ENCODE measurements at regions not wholly inside any gene's neighbourhood (a gene's known extent, or its start where the extent isn't known, plus 50 kb on each side); places are given as distances from the start of the nearest gene placed in this dataset.
A peak's percentile ranks its signal among the peaks of the same experiment; 100 is the strongest.
"Not testable (repeated sequence)": the region's sequence is repeated elsewhere in the genome, so short reads cannot be mapped to it uniquely, and the experiment has no call there.

DNA sequence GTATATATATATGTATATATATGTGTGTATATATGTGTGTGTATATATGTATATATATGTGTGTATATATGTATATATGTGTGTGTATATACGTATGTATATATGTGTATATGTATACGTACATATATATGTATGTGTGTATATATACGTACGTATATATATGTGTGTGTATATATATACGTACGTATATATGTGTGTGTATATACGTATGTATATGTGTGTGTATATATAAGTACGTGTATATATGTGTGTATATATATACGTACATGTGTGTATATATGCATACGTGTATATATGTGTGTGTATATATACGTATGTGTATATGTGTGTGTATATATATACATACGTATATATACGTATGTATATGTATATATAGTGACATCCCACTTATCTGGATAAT is 154.4 kb downstream of the CDRT15L2 start:
- H3K4me3 ChIP-seq, result no peak overlapping the region
- H3K9me3 ChIP-seq, result no peaks in the 10 kb centered on the region
- 92 to 95% methylated on average over 13 of the region's 13 CpGs for WGBS, 2 donors
- H3K27me3 ChIP-seq, result no peaks in the 10 kb centered on the region
- TF ChIP-seq EP300 (IDR thresholded peaks at IDR 0.05) (no peak), POLR2A (IDR thresholded peaks at IDR 0.05) (no peak), POLR2AphosphoS5 (IDR thresholded peaks at IDR 0.05) (no peak)
- TF ChIP-seq, protein P1, sequence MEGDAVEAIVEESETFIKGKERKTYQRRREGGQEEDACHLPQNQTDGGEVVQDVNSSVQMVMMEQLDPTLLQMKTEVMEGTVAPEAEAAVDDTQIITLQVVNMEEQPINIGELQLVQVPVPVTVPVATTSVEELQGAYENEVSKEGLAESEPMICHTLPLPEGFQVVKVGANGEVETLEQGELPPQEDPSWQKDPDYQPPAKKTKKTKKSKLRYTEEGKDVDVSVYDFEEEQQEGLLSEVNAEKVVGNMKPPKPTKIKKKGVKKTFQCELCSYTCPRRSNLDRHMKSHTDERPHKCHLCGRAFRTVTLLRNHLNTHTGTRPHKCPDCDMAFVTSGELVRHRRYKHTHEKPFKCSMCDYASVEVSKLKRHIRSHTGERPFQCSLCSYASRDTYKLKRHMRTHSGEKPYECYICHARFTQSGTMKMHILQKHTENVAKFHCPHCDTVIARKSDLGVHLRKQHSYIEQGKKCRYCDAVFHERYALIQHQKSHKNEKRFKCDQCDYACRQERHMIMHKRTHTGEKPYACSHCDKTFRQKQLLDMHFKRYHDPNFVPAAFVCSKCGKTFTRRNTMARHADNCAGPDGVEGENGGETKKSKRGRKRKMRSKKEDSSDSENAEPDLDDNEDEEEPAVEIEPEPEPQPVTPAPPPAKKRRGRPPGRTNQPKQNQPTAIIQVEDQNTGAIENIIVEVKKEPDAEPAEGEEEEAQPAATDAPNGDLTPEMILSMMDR (IDR thresholded peaks at IDR 0.05), result no peak
- no peaks in the 10 kb centered on the region for H3K36me3 ChIP-seq
- DNase-seq (no peak), ATAC-seq (ENCODE audit: low FRiP score in 2 of 2) (no peak)
- H3K27ac ChIP-seq, result no peak overlapping the region
- no peaks in the 10 kb centered on the region for H3K4me1 ChIP-seq

DNA sequence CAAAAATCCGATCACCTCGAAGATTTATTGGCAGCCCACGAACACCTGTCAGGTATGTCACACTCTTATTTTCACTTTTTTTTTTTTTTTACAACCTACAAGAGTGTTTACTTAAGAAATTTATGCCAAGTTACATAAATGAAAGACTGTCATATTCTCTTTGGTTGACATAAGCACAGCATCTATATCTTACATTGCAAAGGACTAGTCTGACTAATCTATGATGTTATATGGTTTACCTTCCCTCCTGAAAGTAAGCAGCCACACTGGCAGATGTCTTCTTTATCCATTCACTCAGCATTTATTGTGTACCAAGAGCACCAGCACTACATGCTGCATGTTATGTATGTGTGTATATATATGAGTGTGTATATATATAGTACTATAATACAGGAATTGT is 156.3 kb downstream of the CDRT15L2 start:
- ATAC-seq (ENCODE audit: low FRiP score in 2 of 2), result no peak
- no peaks in the 10 kb centered on the region for H3K36me3 ChIP-seq
- H3K27me3 ChIP-seq, result no peaks in the 10 kb centered on the region
- H3K4me1 ChIP-seq, result no peaks in the 10 kb centered on the region
- TF ChIP-seq EP300 (IDR thresholded peaks at IDR 0.05) (no peak), POLR2A (IDR thresholded peaks at IDR 0.05) (no peak), POLR2AphosphoS5 (IDR thresholded peaks at IDR 0.05) (no peak)
- TF ChIP-seq, protein P1 (IDR thresholded peaks at IDR 0.05), result no peak
- 84 to 86% methylated on average over 3 of the region's 3 CpGs for WGBS, 2 donors
- DNase-seq, result no peak
- no peaks in the 10 kb centered on the region for H3K9me3 ChIP-seq
- H3K27ac ChIP-seq, result no peak overlapping the region
- H3K4me3 ChIP-seq, result no peak overlapping the region

DNA sequence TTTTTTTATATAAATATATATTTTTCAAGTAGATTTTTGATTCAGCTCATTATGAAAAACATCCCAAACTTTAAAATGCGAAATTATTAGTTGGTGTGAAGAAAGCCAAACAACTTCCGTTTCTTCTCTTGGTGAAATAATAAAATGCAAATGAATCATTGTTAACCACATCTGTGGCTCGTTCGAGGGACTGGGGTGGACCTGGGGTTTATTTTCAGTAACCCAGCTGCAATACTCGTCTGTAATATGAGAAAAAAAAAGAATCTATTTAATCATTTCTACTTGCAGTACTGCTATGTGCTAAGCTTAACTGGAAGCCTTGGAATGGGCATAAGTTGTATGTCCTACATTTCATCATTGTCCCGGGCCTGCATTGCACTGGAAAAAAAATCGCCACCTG is 158.1 kb downstream of the CDRT15L2 start:
- ATAC-seq (ENCODE audit: low FRiP score in 2 of 2); H3K9me3 ChIP-seq; H3K4me3 ChIP-seq; H3K27ac ChIP-seq; H3K27me3 ChIP-seq; H3K4me1 ChIP-seq; DNase-seq; H3K36me3 ChIP-seq: not testable (repeated sequence)
- WGBS, 2 donors, result 75 to 82% methylated on average over 7 of the region's 7 CpGs

DNA sequence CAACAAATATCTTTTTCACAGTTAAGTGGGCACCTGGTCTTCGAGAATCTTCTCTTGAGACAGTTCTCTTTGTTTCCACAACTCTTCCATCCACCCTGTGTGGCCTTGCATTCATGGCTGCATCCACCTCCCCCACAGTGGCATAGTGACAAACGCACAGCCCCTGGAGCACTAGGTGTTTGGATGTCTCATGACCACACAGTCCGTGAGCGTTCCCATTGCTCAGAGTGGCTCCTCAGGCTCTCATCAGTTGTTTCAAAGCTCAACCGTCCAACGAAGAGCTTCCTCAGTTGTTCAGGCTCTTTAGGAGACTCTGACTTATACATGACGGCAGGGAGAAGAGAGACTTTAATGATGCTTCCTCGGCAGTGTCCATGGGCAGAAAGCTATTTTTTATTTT is 191.6 kb downstream of the CDRT15L2 start:
- WGBS, 2 donors, result 89 to 93% methylated on average over 8 of the region's 8 CpGs
- H3K4me1 ChIP-seq, result no peaks in the 10 kb centered on the region
- no peaks in the 10 kb centered on the region for H3K36me3 ChIP-seq

DNA sequence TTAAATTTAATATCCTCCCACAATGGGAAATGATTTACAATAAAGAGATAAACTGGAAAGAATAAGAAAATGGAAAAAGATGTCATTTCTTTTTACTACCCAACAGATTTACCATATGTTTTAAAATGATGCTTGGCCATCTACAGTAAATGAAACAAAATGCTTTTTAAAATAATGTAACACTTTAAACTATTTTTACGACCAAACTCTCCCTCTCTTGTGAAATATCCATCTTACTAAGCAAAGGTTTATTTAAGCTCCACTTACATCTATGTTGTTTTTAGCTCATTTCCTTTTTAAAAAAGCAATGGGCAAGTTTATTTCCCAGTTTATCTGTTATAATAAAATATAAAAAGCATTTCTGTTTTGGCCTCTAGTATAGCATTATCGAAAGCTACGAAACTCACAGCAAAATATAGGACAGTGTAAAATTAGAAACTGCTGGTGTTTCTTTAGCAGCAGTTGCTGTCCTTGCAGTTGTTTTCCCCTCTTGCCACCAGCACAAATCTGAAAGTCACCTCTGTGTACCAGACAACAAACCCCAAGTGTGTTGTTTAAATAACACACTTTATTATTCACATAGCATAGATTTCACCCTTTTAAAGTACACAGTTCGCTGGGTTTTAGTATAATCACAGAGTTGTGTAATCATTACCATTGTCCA is 195.1 kb downstream of the CDRT15L2 start:
- TF ChIP-seq, protein P1 (IDR thresholded peaks at IDR 0.05), result no peak
- TF ChIP-seq EP300 (IDR thresholded peaks at IDR 0.05) (no peak), POLR2A (IDR thresholded peaks at IDR 0.05) (no peak), POLR2AphosphoS5 (IDR thresholded peaks at IDR 0.05) (no peak)
- H3K4me3 ChIP-seq, result no peak overlapping the region
- H3K36me3 ChIP-seq, result no peaks in the 10 kb centered on the region
- no peaks in the 10 kb centered on the region for H3K9me3 ChIP-seq
- whole genome bisulfite sequencing, 2 donors, result 72 to 77% methylated on average over 4 of the region's 4 CpGs
- no peak for ATAC-seq (ENCODE audit: low FRiP score in 2 of 2)
- H3K27me3 ChIP-seq, result no peaks in the 10 kb centered on the region
- DNase-seq, result no peak
- H3K4me1 ChIP-seq, result no peaks in the 10 kb centered on the region
- H3K27ac ChIP-seq, result no peak overlapping the region

More for the DNA sequence above, 191.6 kb downstream of the CDRT15L2 start:
- DNase-seq (no peak), ATAC-seq (ENCODE audit: low FRiP score in 2 of 2) (no peak)
- TF ChIP-seq POLR2A (IDR thresholded peaks at IDR 0.05), result no peak
- TF ChIP-seq EP300 (IDR thresholded peaks at IDR 0.05), result no peak
- H3K4me3 ChIP-seq, result no peak overlapping the region
- H3K9me3 ChIP-seq, result no peaks in the 10 kb centered on the region
- no peak overlapping the region for H3K27ac ChIP-seq
- no peaks in the 10 kb centered on the region for H3K27me3 ChIP-seq

DNA sequence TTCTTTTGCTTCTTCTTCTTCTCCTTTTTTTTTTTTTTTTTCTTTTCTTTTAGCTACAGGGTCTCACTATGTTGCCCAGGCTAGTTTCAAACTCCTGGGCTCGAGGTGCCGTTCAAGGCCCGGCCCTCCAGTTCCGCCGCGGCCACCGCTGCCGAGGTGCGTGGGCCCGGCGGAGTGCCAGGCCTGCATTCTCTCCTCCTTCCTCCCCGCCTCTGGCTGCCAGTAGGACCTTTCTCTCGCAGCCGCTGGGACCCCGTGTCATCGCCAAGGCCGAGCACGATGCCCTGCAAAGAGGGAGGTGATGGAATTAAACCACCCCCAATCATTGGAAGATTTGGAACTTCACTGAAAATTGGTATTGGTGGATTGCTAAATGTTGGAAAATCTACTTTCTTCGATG is 195.8 kb downstream of the CDRT15L2 start:
- H3K27me3 ChIP-seq, result no peaks in the 10 kb centered on the region
- H3K4me1 ChIP-seq, result no peaks in the 10 kb centered on the region
- no peak overlapping the region for H3K27ac ChIP-seq
- ATAC-seq (ENCODE audit: low FRiP score in 2 of 2), result no peak
- TF ChIP-seq POLR2AphosphoS5 (IDR thresholded peaks at IDR 0.05) (no peak), EP300 (IDR thresholded peaks at IDR 0.05) (no peak), POLR2A (IDR thresholded peaks at IDR 0.05) (no peak)
- TF ChIP-seq, protein P1 (IDR thresholded peaks at IDR 0.05), result no peak
- H3K36me3 ChIP-seq, result no peaks in the 10 kb centered on the region
- WGBS, 2 donors, result 90 to 91% methylated on average over 6 to 18 of the region's 19 CpGs
- no peak overlapping the region for H3K4me3 ChIP-seq
- peak in 1 of 2 donors; percentile 54 for DNase-seq
- no peaks in the 10 kb centered on the region for H3K9me3 ChIP-seq

Data from upper lobe of left lung (tissue), 6 donors.